ENCODE measurements at regions not wholly inside any gene's neighbourhood (a gene's known extent, or its start where the extent isn't known, plus 50 kb on each side); places are given as distances from the start of the nearest gene placed in this dataset.
A peak's percentile ranks its signal among the peaks of the same experiment; 100 is the strongest.

GRCh38 chr5:107129051-107129450 is 541.7 kb downstream of the EFNA5 start:
- no peak for DNase-seq

GRCh38 chr5:107127878-107128277 is 542.9 kb downstream of the EFNA5 start:
- no peak for DNase-seq

- DNase-seq: no peak
Observed at GRCh38 chr5:107126341-107126740, 544.4 kb downstream of the EFNA5 start.

GRCh38 chr5:107124376-107124775 is 546.4 kb downstream of the EFNA5 start:
- no peak for DNase-seq

GRCh38 chr5:107123014-107123413 is 547.7 kb downstream of the EFNA5 start:
- no peak for DNase-seq

- DNase-seq: no peak
Observed at GRCh38 chr5:107121793-107122519, 548.8 kb downstream of the EFNA5 start.

- no peak for DNase-seq
Observed at GRCh38 chr5:107119656-107120055, 551.1 kb downstream of the EFNA5 start.

- peak; percentile 11 for DNase-seq
Observed at GRCh38 chr5:107118184-107119019, 552.3 kb downstream of the EFNA5 start.

- DNase-seq: no peak
Observed at GRCh38 chr5:107112216-107112615, 558.5 kb downstream of the EFNA5 start.

- no peak for DNase-seq
Observed at GRCh38 chr5:107104040-107104995, 566.4 kb downstream of the EFNA5 start.

- no peak for DNase-seq
Observed at GRCh38 chr5:107103522-107103921, 567.2 kb downstream of the EFNA5 start.

- no peak for DNase-seq
Observed at GRCh38 chr5:107100121-107100520, 570.6 kb downstream of the EFNA5 start.

GRCh38 chr5:107099506-107099905 is 571.2 kb downstream of the EFNA5 start:
- no peak for DNase-seq

GRCh38 chr5:107092695-107093094 is 578.0 kb downstream of the EFNA5 start:
- no peak for DNase-seq

GRCh38 chr5:107090506-107090905 is 580.2 kb downstream of the EFNA5 start:
- no peak for DNase-seq

GRCh38 chr5:107088907-107089306 is 581.8 kb downstream of the EFNA5 start:
- DNase-seq: no peak

GRCh38 chr5:107085572-107085971 is 585.2 kb downstream of the EFNA5 start:
- no peak for DNase-seq

GRCh38 chr5:107074996-107075395 is 595.7 kb downstream of the EFNA5 start:
- no peak for DNase-seq

- no peak for DNase-seq
Observed at GRCh38 chr5:107072967-107073366, 597.8 kb downstream of the EFNA5 start.

- no peak for DNase-seq
Observed at GRCh38 chr5:107072440-107072839, 598.3 kb downstream of the EFNA5 start.

- DNase-seq: no peak
Observed at GRCh38 chr5:107068782-107069181, 602.0 kb downstream of the EFNA5 start.

GRCh38 chr5:107067395-107067794 is 603.3 kb downstream of the EFNA5 start:
- peak; percentile 37 for DNase-seq

GRCh38 chr5:107063511-107063910 is 607.2 kb downstream of the EFNA5 start:
- DNase-seq: no peak

Measured in retina (tissue), 1 donor.